GM18861 (cell line): ENCODE measurements at regions not wholly inside any gene's neighbourhood (a gene's known extent, or its start where the extent isn't known, plus 50 kb on each side); places are given as distances from the start of the nearest gene placed in this dataset.

Experiments
- ATAC-seq: cut with Tn5 transposase; IDR thresholded peaks from one replicate; pipeline ENCODE4 v1.9.1; 2021; ENCODE audit not compliant: unreplicated experiment

- ATAC-seq = no peak
These were observed 274.1 kb upstream of the CITED2 start for GRCh38 chr6:139648430-139649000.

- ATAC-seq = no peak
These were observed 273.4 kb upstream of the CITED2 start for GRCh38 chr6:139647841-139648240.

- no peak for ATAC-seq
These were observed 272.6 kb upstream of the CITED2 start for GRCh38 chr6:139647016-139647415.

- no peak for ATAC-seq
These were observed 270.4 kb upstream of the CITED2 start for GRCh38 chr6:139644821-139645220.

- no peak for ATAC-seq
These were observed 269.5 kb upstream of the CITED2 start for GRCh38 chr6:139643986-139644385.

- ATAC-seq = no peak
These were observed 267.9 kb upstream of the CITED2 start for GRCh38 chr6:139642346-139642745.

- ATAC-seq = no peak
These were observed 266.9 kb upstream of the CITED2 start for GRCh38 chr6:139641376-139641775.

- no peak for ATAC-seq
These were observed 266.5 kb upstream of the CITED2 start for GRCh38 chr6:139640921-139641320.

- ATAC-seq = peak; percentile 97
These were observed 266.0 kb upstream of the CITED2 start for GRCh38 chr6:139640448-139640847.

GRCh38 chr6:139639507-139639906 lies 265.1 kb upstream of the CITED2 start:
- no peak for ATAC-seq

- no peak for ATAC-seq
These were observed 263.9 kb upstream of the CITED2 start for GRCh38 chr6:139638179-139638941.

- ATAC-seq = no peak
These were observed 263.3 kb upstream of the CITED2 start for GRCh38 chr6:139637766-139638165.

- no peak for ATAC-seq
These were observed 261.9 kb upstream of the CITED2 start for GRCh38 chr6:139636391-139636790.

GRCh38 chr6:139635401-139636130 lies 261.1 kb upstream of the CITED2 start:
- ATAC-seq = no peak

GRCh38 chr6:139632840-139633239 lies 258.4 kb upstream of the CITED2 start:
- ATAC-seq = no peak

GRCh38 chr6:139628270-139628669 lies 253.8 kb upstream of the CITED2 start:
- no peak for ATAC-seq

GRCh38 chr6:139627091-139627490 lies 252.6 kb upstream of the CITED2 start:
- no peak for ATAC-seq

GRCh38 chr6:139625998-139626975 lies 251.8 kb upstream of the CITED2 start:
- no peak for ATAC-seq

- ATAC-seq = no peak
These were observed 250.9 kb upstream of the CITED2 start for GRCh38 chr6:139625081-139625939.

GRCh38 chr6:139623372-139623771 lies 248.9 kb upstream of the CITED2 start:
- no peak for ATAC-seq
